GM18517 (cell line): ENCODE measurements at regions not wholly inside any gene's neighbourhood (a gene's known extent, or its start where the extent isn't known, plus 50 kb on each side); places are given as distances from the start of the nearest gene placed in this dataset.

Experiments
- ATAC-seq: cut with Tn5 transposase; IDR thresholded peaks from one replicate; pipeline ENCODE4 v1.9.1; 2021; ENCODE audit warnings: mild to moderate bottlenecking, moderate library complexity; ENCODE audit not compliant: unreplicated experiment

DNA sequence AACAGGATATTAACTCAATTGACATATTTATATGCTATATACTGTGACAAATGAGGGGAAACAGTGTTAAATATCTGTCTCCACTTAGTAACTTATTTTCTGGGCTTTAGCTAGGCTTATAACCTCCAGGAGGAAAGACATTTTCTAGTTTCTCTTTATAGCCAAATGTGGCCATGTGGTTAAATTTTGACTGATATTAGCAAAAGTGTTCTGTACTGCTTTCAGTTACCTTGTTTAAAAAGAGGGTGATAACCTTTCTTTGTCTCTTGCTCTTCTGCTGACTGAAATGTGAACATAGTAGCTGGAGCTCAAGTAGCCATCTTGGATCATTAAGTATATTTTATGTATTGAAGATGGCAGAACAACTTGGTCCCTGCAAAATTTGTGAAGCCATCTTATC is 253.7 kb downstream of the PDHA2 start:
- ATAC-seq = no peak

DNA sequence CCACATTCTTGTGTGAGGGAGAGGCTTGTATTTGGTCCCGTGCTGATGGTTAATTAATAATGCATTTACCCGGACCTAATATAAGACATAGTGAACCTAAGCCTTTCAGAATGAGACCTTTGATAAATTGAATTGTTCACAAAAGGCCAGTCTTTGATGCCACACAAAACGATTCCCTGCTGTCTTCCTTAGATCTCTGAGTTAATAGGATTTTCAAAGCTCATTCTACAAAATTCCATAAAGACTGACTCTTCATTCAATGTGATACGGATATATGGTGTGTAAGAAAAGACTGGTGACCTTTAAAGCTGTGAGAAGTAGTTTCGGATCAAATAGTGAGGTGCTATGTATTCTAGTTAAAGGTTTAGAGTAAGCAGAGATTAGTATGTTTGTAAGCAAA is 254.3 kb downstream of the PDHA2 start:
- no peak for ATAC-seq

DNA sequence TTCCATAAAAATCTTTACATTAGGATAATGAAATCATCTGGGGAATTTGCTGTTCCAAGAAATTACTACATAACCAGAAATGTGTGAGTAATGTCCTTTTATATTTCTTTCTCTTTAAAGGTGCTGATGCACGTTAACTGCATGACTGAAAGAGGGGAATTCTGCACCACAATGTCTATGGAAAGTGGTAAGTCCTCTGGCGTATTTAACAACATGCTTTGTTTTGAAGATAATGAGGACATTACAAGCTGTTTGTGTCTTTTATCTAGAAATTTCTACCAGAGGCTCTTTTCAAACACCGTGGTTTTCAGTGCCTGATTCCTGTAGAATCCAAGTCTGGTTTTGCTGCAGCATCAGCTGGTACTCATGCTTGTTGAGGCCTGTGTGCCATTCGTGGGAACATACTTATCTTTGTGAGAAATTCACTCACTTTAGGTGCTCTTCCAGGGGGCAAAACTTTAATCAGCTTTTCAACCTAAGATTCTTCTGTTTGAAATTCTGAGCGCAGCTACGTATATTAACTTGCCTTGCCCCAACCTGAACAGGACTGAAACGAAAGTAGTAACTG is 257.2 kb downstream of the PDHA2 start:
- no peak for ATAC-seq

DNA sequence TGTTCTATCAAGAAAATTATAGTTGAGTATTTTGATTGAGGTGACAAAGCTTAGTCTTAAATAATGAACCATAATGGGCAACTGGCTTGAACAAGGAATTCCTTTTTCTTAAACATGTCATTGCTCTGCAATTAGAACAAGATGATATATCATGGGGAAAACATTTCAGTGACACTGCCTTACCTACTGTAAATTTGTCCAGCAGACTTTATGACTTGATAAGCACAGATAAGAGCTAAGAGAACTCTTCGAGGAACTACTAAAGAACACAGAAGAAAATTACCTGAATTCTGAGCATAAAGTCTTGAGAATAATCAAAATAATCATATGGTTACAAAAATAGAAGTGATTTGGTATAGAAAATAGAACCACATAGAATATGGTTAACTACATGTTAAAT is 257.8 kb downstream of the PDHA2 start:
- ATAC-seq = no peak

DNA sequence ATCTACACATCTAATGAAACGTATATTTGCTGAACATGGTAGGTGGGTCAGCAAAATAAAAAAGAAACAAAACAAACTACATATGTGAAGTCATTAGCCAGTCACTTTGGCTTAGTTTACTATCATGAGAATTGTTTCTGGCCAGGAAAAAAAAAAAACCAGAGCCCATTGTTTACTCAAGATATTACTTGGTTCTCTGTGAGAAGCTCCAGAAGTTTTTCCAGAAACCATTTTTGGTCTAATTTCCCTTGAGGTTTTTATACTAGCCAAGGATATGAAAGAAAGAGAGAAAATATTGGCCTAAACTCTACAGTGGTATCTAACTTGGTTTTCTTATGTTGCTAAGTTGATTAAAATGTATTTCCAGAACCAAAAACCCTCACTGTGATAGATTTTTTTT is 259.1 kb downstream of the PDHA2 start:
- ATAC-seq = no peak

DNA sequence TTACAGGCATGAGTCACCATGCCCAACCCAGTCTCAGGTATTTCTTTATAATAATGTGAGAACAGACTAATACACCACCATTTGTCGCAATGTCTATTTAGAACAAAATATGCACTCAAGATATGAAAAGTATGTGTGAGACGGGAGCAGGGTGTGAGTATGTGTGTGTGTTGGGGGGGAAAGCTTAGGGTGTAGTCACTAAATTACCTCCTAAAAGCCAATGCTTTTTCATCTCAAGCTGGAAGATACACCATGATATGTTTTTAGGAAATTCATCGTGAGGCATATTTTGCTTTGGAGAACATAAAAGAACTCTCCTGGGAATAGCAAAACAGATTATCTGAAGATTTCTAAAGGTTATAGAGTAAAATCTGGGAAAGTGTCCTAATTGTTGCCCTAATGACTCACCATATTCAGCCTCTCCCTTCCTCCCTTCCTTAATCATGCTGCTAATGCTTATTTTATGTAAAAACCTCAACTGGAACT is 262.7 kb downstream of the PDHA2 start:
- ATAC-seq = no peak

DNA sequence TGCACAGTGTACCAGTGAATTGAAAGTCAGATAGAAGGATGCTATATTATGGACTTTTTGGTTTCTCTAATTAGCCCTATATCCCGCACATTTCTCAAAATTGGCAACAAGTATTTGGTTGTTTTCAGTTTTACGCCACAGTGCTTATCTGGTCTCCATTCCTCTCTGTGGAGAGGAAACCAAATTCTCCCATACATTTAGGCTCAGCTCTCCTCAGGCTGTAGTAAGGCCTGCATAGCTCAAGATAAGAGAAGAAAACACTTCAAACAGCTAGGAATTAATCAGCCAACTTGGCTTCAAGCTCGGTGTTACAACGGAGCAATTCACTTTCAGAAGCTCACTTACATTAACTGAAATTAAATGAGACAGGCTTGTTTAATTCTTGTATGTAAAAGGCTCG is 263.2 kb downstream of the PDHA2 start:
- ATAC-seq = no peak

DNA sequence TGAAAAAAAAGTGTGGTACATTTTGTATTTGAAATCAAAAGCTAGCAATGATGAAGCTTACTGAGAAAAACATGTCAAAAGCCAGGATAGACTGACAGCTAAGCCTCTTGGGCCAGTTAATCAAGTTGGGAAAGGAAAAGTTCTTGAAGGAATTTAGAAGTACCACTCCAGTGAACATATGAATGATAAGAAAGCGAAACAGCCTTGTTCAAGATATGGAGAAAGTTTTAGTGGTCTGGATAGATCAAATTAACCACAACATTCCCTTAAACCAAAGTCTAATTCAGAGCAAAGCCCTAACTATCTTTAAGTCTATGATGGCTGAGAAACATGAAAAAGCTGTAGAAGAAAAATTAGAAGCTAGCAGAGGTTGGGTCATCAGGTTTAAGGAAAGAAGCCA is 268.3 kb downstream of the PDHA2 start:
- ATAC-seq = no peak

DNA sequence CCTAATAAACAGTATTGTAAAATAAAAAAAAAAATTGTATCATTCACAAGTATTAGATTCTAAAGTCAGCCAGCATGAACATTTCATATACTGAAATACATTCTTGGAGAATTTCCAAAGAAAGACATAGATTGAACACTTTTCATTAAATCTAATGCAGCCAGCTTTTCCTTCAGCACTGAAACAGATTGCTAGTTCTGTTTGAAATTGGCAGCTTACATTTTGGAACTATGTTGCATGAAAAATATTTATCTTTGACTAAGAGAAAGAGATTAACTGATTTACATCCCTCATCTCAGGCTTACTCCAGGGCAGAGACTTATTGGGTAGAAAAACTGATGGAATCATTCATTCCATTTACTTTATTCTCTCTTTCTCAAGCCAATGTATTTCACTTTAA is 272.7 kb downstream of the PDHA2 start:
- ATAC-seq = no peak

DNA sequence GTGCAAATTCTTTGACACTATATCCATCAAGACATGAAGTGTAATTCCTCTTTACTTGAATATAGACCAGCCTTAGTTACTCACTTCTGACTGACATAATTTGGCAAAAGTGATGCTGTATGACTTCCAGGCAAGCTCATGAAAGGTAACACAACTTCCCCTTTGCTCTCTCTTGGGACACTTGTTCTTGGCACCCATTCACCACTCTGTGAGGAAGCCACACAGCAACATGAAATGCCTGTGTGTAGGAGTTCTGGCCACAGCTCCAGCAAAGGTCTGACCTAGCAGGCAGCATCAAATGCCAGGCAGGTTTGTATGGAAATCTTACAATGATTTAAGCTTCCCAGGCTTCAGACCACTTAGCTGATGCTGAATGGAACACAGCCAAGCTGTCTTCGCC is 280.3 kb downstream of the PDHA2 start:
- no peak for ATAC-seq

DNA sequence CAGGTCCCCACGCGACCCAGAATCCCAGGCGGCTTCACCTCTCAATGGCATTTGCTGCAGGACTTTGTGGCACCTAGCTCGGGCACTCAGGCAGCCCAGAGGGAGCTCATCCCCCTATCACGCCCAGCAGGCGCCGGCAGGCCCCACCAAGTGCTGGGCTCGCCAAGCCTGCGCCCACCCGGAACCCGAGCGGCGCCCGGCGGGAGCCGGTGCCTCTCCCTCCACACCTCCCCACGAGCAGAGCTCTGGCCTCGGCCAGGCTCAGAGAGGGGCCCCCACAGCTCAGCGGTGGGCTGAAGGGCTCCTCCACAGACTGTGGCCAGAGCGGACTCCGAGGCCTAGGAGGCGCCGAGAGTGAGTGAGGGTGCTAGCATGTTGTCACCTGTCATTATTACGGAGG is 286.3 kb downstream of the PDHA2 start:
- no peak for ATAC-seq

DNA sequence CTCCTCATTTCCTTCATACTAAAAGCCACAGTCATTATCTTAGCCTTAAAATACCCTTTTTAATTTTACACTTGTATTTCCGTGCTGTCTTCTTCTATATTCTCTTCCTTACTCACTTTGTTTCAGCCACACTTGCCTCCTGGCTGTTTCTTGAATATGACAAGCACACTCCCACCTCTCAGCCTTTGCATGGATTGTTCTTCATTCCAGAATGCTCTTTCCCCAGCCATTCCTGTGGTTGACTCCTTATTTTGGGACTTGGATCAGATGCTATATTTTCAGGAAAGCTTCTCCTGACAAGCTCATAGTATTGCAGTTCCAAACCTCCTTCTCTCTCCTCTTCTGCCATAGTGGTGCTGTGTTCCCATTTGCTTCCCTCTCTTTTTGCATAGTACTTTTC is 291.3 kb downstream of the PDHA2 start:
- no peak for ATAC-seq

DNA sequence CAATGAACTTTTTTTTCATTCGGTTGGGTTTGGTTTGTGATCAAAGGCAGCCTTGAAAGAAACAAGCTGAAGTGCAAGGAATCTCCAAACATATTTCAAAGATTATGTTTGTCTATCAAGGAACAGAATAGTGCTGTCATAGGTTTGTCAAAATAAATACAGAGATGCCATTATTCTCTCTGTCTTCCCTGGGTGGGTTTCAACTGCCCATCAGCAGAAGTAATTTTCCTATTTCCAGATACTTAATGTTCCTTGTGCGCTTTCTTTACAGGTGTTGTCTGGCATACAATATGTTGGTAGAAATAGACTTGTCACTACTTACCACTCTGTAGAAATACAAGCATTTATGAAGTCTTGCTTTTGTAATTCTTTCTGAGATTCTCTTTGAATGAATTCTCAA is 294.9 kb downstream of the PDHA2 start:
- ATAC-seq = no peak

DNA sequence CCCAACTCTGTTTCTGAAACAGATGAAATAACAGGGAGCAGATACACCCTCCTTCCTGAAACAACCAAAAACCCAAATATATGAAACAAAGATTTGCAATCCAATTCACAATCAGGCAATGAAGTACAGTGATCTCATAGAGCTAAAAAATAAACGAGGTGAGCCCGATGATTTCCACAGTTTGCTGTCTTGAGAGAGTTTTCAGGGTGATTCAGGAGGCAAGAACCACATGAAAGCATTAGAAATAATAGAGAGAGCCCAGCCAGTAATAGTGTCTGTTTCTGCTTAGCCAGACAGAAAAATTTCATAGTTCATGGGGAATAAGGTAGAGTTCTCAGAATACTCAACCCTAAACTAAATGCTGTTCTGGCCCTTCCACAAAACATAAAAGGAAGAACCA is 296.2 kb downstream of the PDHA2 start:
- ATAC-seq = no peak

DNA sequence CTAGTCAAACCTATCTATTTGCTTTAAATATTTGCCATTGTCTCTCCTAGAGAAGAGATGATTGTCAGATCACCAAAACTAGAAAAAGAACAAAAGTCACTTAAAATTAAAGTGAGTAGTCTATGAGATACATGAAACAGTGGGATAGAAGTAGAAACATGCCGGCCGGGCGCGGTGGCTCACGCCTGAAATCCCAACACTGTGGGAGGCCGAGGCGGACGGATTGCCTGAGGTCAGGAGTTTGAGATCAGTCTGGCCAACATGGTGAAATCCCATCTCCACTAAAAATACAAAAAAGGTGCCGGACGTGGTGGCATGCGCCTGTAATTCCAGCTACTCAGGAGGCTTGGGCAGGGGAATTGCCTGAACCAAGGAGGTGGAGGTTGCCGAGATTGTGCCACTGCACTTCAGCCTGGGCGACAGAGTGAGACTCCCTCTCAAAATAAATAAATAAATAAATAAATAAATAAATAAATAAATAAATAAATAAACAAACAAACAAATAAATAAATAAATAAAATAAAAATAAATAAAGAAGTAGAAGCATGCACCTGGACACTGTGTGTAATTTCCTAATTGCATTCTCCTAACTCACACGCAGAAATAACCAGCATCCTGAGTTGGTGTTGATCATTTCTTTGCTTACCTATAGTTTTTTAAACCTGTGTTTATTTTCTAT is 299.5 kb downstream of the PDHA2 start:
- ATAC-seq = no peak

DNA sequence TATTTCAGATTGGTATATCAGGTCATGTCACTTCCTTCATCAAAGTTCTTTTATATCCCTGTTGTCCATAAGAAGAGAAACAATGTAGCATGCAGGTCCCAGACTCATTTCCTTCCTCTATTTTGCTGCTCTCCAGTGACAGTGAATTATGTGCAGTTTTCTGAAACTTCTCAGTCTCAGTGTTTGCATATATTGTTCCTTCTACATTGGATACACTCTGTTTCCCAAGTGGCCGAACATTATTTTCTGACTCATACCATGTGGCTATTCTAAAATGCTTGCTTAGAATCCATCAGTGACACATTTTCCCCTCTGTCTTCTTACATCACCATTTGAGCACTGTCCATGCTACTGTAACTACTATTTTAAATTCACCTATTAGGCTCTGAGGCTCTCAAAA is 305.7 kb downstream of the PDHA2 start:
- no peak for ATAC-seq

DNA sequence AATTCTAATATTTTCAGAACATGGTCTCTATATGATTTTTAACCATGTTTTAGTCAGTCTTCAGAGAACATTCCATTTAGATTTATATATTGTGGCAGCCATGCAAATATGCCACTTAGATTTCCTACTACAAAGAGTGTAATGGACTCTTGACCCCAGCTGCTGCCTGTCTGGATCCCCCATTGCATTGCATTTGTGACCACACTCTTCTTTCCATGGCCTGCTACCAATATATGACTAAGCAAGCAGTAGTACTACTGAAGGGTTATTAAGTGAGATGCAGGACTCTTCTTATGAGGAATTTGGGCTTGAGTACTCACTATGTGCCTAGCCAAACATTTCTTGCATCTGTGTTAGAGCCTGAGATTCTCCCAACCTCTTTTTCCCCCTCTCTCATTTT is 306.8 kb downstream of the PDHA2 start:
- no peak for ATAC-seq

DNA sequence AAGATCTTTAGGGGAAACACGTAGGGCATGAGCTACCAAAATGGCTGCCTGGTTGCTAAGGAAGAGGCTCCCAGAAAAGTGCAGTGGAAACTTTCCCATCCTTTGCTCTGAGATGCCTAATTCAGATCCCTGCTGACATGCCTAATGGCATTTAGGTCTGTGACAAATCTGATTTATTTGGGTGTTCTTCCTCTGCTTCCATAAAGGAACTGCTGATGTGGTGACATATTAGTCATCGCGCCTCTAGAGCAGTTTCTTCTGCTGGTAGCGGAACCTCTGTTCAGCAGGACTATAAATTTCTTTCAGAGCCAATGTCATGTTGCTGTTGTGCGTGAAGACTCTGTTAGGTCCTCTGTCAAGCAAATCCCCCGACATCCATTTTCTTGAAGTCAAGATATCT is 310.0 kb downstream of the PDHA2 start:
- ATAC-seq = no peak

DNA sequence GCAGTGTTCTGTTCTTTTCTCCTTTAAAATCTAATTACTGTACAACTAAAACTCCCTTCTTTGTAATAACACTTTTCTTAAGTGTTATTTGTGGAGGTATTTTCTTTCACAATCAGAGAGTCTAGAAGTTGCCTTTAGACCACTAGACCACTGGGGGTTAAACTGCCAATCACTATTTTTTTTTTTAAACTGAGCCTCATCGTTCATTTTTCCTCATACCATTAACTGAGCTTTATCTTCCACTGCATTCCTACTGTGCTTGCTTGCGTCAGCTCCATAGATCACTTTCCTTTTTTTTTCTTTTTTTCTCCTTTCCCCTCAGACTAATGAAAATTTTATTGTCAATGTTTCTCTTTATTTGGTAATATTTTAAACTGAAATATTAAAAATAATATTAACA is 310.6 kb downstream of the PDHA2 start:
- ATAC-seq = no peak

DNA sequence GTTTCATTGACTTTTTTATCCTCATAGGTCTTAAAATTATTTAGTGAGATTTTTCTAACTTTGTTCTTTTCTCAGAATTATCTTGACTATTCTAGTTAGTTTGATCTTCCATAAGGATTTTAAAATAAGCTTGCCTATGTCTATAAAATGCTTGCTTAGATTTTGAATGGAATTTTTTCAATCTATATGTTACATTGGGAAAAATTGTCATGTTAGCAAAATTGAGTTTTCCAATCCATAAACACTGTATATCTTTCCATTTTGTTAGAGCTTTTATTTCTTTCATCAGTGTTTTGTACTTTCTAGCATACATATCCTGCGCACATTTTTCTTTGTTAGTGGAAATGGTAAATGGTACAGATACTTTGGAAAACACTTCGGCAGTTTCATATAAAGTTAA is 312.9 kb downstream of the PDHA2 start:
- ATAC-seq = no peak

DNA sequence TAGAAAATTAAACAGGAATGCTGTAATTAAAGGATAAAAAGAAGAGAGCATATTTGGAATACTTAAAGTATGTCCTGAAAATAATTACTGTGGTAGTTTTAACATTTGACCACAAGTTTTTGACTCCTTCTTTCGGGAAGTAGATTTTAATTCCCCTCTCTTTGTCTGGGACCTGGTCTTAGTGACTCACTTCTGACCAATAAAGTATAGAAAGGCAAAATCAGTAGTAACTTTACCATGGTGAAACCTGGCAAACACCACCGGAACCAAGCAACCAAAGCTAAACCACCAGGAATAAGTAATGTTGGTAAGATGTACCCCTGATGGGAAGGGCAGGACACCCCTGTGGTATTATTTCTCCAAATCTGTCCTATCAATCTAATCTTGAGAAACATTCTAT is 314.8 kb downstream of the PDHA2 start:
- no peak for ATAC-seq

DNA sequence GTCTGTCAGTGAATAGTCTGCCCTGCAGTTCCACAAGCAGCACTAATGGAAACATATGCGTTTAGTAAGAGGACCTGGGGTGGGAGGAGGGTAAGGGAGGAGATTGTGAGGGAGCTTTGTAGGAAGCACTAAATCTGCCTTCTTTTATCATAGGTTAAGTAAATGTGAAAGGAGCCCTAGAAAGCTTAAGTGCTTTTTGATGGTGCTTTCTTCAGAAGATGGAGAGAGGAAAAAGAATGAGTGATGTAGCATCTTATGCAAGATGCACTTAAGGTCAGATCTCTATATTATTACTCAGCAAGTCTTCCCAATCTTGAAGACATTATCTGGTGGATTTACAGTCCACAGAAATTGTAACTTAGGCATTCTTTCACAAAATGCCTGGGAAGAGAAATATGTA is 322.7 kb downstream of the PDHA2 start:
- no peak for ATAC-seq

DNA sequence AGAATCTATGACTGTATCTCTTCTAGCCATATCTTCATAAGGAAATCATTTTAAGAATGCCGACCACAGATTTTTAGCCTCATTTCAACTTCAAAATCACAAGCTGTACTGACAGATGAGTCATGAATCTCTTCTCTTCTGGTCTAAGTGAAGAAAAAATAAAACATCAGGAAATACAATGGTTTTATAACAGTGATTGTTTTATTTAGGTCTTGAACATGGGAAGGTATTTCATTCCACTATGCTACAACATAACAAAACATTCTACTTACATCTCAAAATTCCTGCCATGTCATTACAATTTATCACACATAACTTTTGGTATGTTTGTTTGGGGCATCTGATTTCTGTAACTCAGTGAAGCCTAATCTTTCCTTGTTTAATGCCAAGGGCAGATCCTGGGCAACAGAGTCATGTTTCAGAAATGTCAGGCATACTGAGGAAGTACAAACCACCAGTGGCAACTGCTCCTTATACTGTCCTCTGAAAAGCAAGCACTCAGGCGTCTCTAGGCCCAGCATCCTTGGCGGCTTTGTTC is 325.0 kb downstream of the PDHA2 start:
- ATAC-seq = no peak
